Testis (tissue), 2 donors: ENCODE measurements at regions not wholly inside any gene's neighbourhood (a gene's known extent, or its start where the extent isn't known, plus 50 kb on each side); places are given as distances from the start of the nearest gene placed in this dataset.

ENCODE experiments used
- POLR2A ChIP-seq: fragments of 450-650 bp; IDR thresholded peaks from one replicate; pipeline ENCODE4 v1.6.1; 2017; ENCODE audit warnings: antibody characterized with exemption, mild to moderate bottlenecking, moderate library complexity
- TF ChIP-seq, protein P1 (sequence below), 3 experiments: fragments of 450-650 bp in 2 of 3; fragments of 200-600 bp in 1 of 3; sonication (generic) in 1 of 3; IDR thresholded peaks; one replicate each; pipeline ENCODE4 v1.5.1; 2016 to 2019; ENCODE audit warnings: antibody characterized with exemption in 3 of 3, mild to moderate bottlenecking in 2 of 3, moderate library complexity in 1 of 3

DNA sequence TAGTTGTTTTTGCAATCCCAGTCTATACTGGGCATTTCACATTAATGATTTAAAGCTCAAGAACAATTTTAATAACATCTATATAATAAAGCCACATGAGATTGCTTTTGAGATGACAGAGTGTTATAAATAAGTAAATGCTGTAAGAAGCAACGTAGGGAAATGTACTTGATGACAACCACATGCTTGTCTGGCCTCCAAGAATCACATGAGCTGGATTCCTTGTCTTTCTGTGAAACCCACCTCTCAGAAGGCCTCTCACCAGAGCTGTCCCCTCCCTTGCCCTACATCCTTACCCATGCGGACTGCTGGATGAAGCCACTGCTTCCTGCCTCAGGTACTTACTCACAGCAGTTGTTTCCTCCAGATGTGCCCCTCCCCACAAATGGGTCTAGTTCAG lies 145.1 kb upstream of the CTTNBP2NL start:
- TF ChIP-seq, protein P1, sequence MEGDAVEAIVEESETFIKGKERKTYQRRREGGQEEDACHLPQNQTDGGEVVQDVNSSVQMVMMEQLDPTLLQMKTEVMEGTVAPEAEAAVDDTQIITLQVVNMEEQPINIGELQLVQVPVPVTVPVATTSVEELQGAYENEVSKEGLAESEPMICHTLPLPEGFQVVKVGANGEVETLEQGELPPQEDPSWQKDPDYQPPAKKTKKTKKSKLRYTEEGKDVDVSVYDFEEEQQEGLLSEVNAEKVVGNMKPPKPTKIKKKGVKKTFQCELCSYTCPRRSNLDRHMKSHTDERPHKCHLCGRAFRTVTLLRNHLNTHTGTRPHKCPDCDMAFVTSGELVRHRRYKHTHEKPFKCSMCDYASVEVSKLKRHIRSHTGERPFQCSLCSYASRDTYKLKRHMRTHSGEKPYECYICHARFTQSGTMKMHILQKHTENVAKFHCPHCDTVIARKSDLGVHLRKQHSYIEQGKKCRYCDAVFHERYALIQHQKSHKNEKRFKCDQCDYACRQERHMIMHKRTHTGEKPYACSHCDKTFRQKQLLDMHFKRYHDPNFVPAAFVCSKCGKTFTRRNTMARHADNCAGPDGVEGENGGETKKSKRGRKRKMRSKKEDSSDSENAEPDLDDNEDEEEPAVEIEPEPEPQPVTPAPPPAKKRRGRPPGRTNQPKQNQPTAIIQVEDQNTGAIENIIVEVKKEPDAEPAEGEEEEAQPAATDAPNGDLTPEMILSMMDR (IDR thresholded peaks at IDR 0.05), result no peak
- TF ChIP-seq POLR2A, result no peak
